Bronchial epithelial cell (primary cell): ENCODE measurements at regions not wholly inside any gene's neighbourhood (a gene's known extent, or its start where the extent isn't known, plus 50 kb on each side); places are given as distances from the start of the nearest gene placed in this dataset.

ENCODE experiments used
- DNase-seq: peaks from one replicate; pipeline ENCODE4 v3.0.0-alpha.2; 2010; ENCODE audit warnings: low read depth
- FAIRE-seq: peaks from 2 replicates; lab custom pipeline; 2011; peaks lifted over from hg19 to GRCh38; lab: Jason Lieb, UNC
- H3K27me3 ChIP-seq: 2 replicates; pipeline ENCODE4 v1.5.1; 2011; ENCODE audit warnings: low read length; ENCODE audit not compliant: control insufficient read depth, insufficient read depth
- H3K36me3 ChIP-seq: 2 replicates; pipeline ENCODE4 v1.5.1; 2011; ENCODE audit warnings: low read length; ENCODE audit not compliant: control insufficient read depth, insufficient read depth
- H3K4me3 ChIP-seq: 2 replicates; pipeline ENCODE4 v1.5.1; 2011; ENCODE audit warnings: mild to moderate bottlenecking, low read depth, low read length, control low read depth
- CTCF ChIP-seq: IDR thresholded peaks from 2 replicates; pipeline ENCODE4 v1.5.1; 2011; ENCODE audit warnings: mild to moderate bottlenecking, moderate library complexity, low read length, control low read depth, inconsistent platforms; ENCODE audit not compliant: insufficient read depth, severe bottlenecking

GRCh38 chr9:16203729-16204573 is 651.1 kb downstream of the CCDC171 start:
- DNase-seq (no peak), FAIRE-seq (no peak)
- no peak for TF ChIP-seq CTCF
- no peaks in the 10 kb centered on the region for H3K36me3 ChIP-seq
- H3K4me3 ChIP-seq = no peak overlapping the region
- no peaks in the 10 kb centered on the region for H3K27me3 ChIP-seq

- Histone ChIP-seq H3K27me3 (no peaks in the 10 kb centered on the region), H3K4me3 (no peak overlapping the region), H3K36me3 (no peaks in the 10 kb centered on the region)
- no peak for TF ChIP-seq CTCF
- no peak for DNase-seq
- no peak for FAIRE-seq
Observed at GRCh38 chr9:16205455-16205854, 652.6 kb downstream of the CCDC171 start.

GRCh38 chr9:16206518-16206917 is 653.7 kb downstream of the CCDC171 start:
- TF ChIP-seq CTCF = no peak
- H3K27me3 ChIP-seq = no peaks in the 10 kb centered on the region
- DNase-seq = no peak
- H3K36me3 ChIP-seq = no peaks in the 10 kb centered on the region
- no peak overlapping the region for H3K4me3 ChIP-seq
- peak; percentile 7 for FAIRE-seq

- FAIRE-seq (no peak), DNase-seq (no peak)
- Histone ChIP-seq H3K4me3 (no peak overlapping the region), H3K36me3 (no peaks in the 10 kb centered on the region), H3K27me3 (no peaks in the 10 kb centered on the region)
- no peak for TF ChIP-seq CTCF
Observed at GRCh38 chr9:16207161-16207560, 654.3 kb downstream of the CCDC171 start.

- Histone ChIP-seq H3K36me3 (no peaks in the 10 kb centered on the region), H3K4me3 (no peak overlapping the region), H3K27me3 (peaks cover 3% of the 10 kb centered on the region)
- DNase-seq (no peak), FAIRE-seq (no peak)
- no peak for TF ChIP-seq CTCF
Observed at GRCh38 chr9:16210440-16210839, 657.6 kb downstream of the CCDC171 start.

- H3K36me3 ChIP-seq = no peaks in the 10 kb centered on the region
- DNase-seq (no peak), FAIRE-seq (peak; percentile 58)
- peaks cover 3% of the 10 kb centered on the region for H3K27me3 ChIP-seq
- TF ChIP-seq CTCF = no peak
- no peak overlapping the region for H3K4me3 ChIP-seq
Observed at GRCh38 chr9:16211946-16212345, 658.5 kb downstream of the BNC2 start.
